Transverse colon (tissue), 4 donors: ENCODE measurements at regions not wholly inside any gene's neighbourhood (a gene's known extent, or its start where the extent isn't known, plus 50 kb on each side); places are given as distances from the start of the nearest gene placed in this dataset.

ENCODE experiments used
- DNase-seq: peaks from one replicate; pipeline ENCODE4 v3.0.0-alpha.2; 2019
- H3K27ac ChIP-seq, 4 donors: fragments of 200-600 bp; sonication (generic); 2 replicates each; pipeline ENCODE4 v1.5.1; 2016 to 2018; ENCODE audit warnings: inconsistent platforms in 4 of 4
- H3K27me3 ChIP-seq: fragments of 200-600 bp; sonication (generic); 2 replicates; pipeline ENCODE4 v1.5.1; 2017; ENCODE audit warnings: inconsistent platforms
- H3K36me3 ChIP-seq, 4 donors: fragments of 200-600 bp; sonication (generic); 2 replicates each; pipeline ENCODE4 v1.5.1; 2017 to 2019; ENCODE audit warnings: inconsistent platforms in 4 of 4
- H3K4me1 ChIP-seq, 4 donors: fragments of 200-600 bp; sonication (generic); 2 replicates each; pipeline ENCODE4 v1.5.1; 2017 to 2020; ENCODE audit warnings: inconsistent platforms in 4 of 4
- H3K4me3 ChIP-seq, 4 donors: fragments of 200-600 bp; sonication (generic); 1 replicate in 1 of 4; 2 replicates in 3 of 4; pipeline versions ENCODE4 v1.5.1 to v1.6.1; 2017 to 2019; ENCODE audit warnings: inconsistent platforms in 4 of 4
- H3K9me3 ChIP-seq, 2 donors: fragments of 200-600 bp; sonication (generic); 2 replicates each; pipeline ENCODE4 v1.5.1; 2017 to 2019; ENCODE audit warnings: inconsistent platforms in 2 of 2
- CTCF ChIP-seq, 5 experiments: fragments of 200-600 bp in 3 of 5; fragments of 450-650 bp in 2 of 5; sonication (generic) in 3 of 5; IDR thresholded peaks; 1 replicate in 2 of 5; 2 replicates in 3 of 5; pipeline ENCODE4 v1.5.1; 2016 to 2017; ENCODE audit warnings: antibody characterized with exemption in 5 of 5, inconsistent platforms in 3 of 5, mild to moderate bottlenecking in 2 of 5, moderate library complexity in 1 of 5
- EP300 ChIP-seq: sonication (generic); formaldehyde crosslinking; IDR thresholded peaks from one replicate; pipeline ENCODE4 v1.6.1; 2017; ENCODE audit warnings: antibody characterized with exemption, low read depth
- POLR2A ChIP-seq: fragments of 450-650 bp; IDR thresholded peaks from one replicate; pipeline ENCODE4 v1.6.1; 2016; ENCODE audit warnings: antibody characterized with exemption, mild to moderate bottlenecking, moderate library complexity
- POLR2AphosphoS5 ChIP-seq, 3 donors: sonication (generic); formaldehyde crosslinking; IDR thresholded peaks; one replicate each; pipeline ENCODE4 v1.6.1; 2016; ENCODE audit warnings: antibody characterized with exemption in 3 of 3
- WGBS, 2 donors: methylation state at CpG; one replicate each; pipeline ENCODE4 v1.1.5; 2018; ENCODE audit warnings: low coverage in 1 of 2; 5-methylcytosine and 5-hydroxymethylcytosine counted together
- in situ Hi-C, 4 donors: fragments of 200-750 bp; cut with MboI; loops; one replicate each; pipeline versions ENCODE4 v1.15.0 to v1.15.1; 2017; ENCODE audit warnings: low sequenced_read_pairs in 3 of 4, low pct_ligation_motif_present in 1 of 4, low pct_unique_long_range_greater_than_20kb in 1 of 4
- intact Hi-C: fragments of 100-400 bp; cut with DNase I; formaldehyde crosslinking; loops from one replicate; pipeline ENCODE4 v1.15.1; 2023; ENCODE audit warnings: low total_unique reads

- DNase-seq = no peak
- whole genome bisulfite sequencing, 2 donors = 88 to 100% methylated on average over 5 to 6 of the region's 6 CpGs
- Histone ChIP-seq H3K9me3 (peaks cover 0 to 8% of the 10 kb centered on the region in 2 donors), H3K36me3 (no peaks in the 10 kb centered on the region), H3K27me3 (peaks cover 28% of the 10 kb centered on the region), H3K4me1 (no peaks in the 10 kb centered on the region), H3K4me3 (no peak overlapping the region), H3K27ac (no peak overlapping the region)
- intact Hi-C loops = no loop called here
- TF ChIP-seq POLR2A (no peak), EP300 (no peak), CTCF (IDR thresholded peaks at IDR 0.05) (no peak), POLR2AphosphoS5 (IDR thresholded peaks at IDR 0.05) (no peak)
- in situ Hi-C loops = no loop called here
Measured at GRCh38 chr13:20303636-20304035, 71.5 kb upstream of the GJB6 start.

- no peak for TF ChIP-seq POLR2AphosphoS5 (IDR thresholded peaks at IDR 0.05)
- Histone ChIP-seq H3K9me3 (no peaks in the 10 kb centered on the region), H3K36me3 (no peaks in the 10 kb centered on the region), H3K4me1 (no peaks in the 10 kb centered on the region), H3K27me3 (peaks cover 28% of the 10 kb centered on the region), H3K27ac (no peak overlapping the region), H3K4me3 (no peak overlapping the region)
- intact Hi-C loops = no loop called here
- in situ Hi-C loops = no loop called here
- no peak for DNase-seq
- WGBS, 2 donors = 55% methylated on average over 55 of the region's 56 CpGs; no CpG with 5 or more reads in 1 of the 2 donors
Measured at GRCh38 chr13:20301403-20302071, 69.4 kb upstream of the GJB6 start.

GRCh38 chr13:20301015-20301402, 68.9 kb upstream of the GJB6 start:
- H3K9me3 ChIP-seq = no peaks in the 10 kb centered on the region
- H3K27me3 ChIP-seq = peaks cover 28% of the 10 kb centered on the region
- DNase-seq = no peak
- intact Hi-C loops = no loop called here
- in situ Hi-C loops = no loop called here
- no peak overlapping the region for H3K27ac ChIP-seq
- TF ChIP-seq CTCF (IDR thresholded peaks at IDR 0.05) = no peak
- no peak for TF ChIP-seq EP300
- TF ChIP-seq POLR2A = no peak
- no peak for TF ChIP-seq POLR2AphosphoS5 (IDR thresholded peaks at IDR 0.05)
- no peaks in the 10 kb centered on the region for H3K36me3 ChIP-seq
- 77 to 85% methylated on average over 2 to 7 of the region's 7 CpGs for WGBS, 2 donors
- no peaks in the 10 kb centered on the region for H3K4me1 ChIP-seq
- no peak overlapping the region for H3K4me3 ChIP-seq

- intact Hi-C loops (no loop called here), in situ Hi-C loops (no loop called here)
- H3K4me3 ChIP-seq = no peak overlapping the region
- no peak overlapping the region for H3K27ac ChIP-seq
- H3K9me3 ChIP-seq = no peaks in the 10 kb centered on the region
- WGBS, 2 donors = 43 to 55% methylated on average over 1 to 3 of the region's 3 CpGs
- H3K4me1 ChIP-seq = no peaks in the 10 kb centered on the region
- H3K27me3 ChIP-seq = peaks cover 20% of the 10 kb centered on the region
- no peak for TF ChIP-seq POLR2A
- TF ChIP-seq EP300 = no peak
- no peak for TF ChIP-seq POLR2AphosphoS5 (IDR thresholded peaks at IDR 0.05)
- TF ChIP-seq CTCF (IDR thresholded peaks at IDR 0.05) = no peak
- no peak for DNase-seq
- H3K36me3 ChIP-seq = no peaks in the 10 kb centered on the region
Measured at GRCh38 chr13:20297181-20297580, 65.1 kb upstream of the GJB6 start.

- DNase-seq = no peak
- intact Hi-C loops = no loop called here
- TF ChIP-seq POLR2AphosphoS5 (IDR thresholded peaks at IDR 0.05) = no peak
- TF ChIP-seq EP300 = no peak
- TF ChIP-seq CTCF (IDR thresholded peaks at IDR 0.05) = no peak
- TF ChIP-seq POLR2A = no peak
- WGBS, 2 donors = 84 to 93% methylated on average over 5 to 8 of the region's 8 CpGs
- peaks cover 8% of the 10 kb centered on the region for H3K27me3 ChIP-seq
- H3K4me3 ChIP-seq = no peak overlapping the region
- H3K27ac ChIP-seq = no peak overlapping the region
- H3K9me3 ChIP-seq = no peaks in the 10 kb centered on the region
- H3K36me3 ChIP-seq = no peaks in the 10 kb centered on the region
- in situ Hi-C loops = no loop called here
- H3K4me1 ChIP-seq = no peaks in the 10 kb centered on the region
Measured at GRCh38 chr13:20295956-20296355, 63.8 kb upstream of the GJB6 start.
